Hypothalamus (tissue), 51 donors: ENCODE measurements at regions not wholly inside any gene's neighbourhood (a gene's known extent, or its start where the extent isn't known, plus 50 kb on each side); places are given as distances from the start of the nearest gene placed in this dataset.
"Not testable (repeated sequence)": the region's sequence is repeated elsewhere in the genome, so short reads cannot be mapped to it uniquely, and the experiment has no call there.

Source experiments
- DNase-seq, 51 donors: peaks; one replicate each; lab custom pipeline; 2025; lab: John Stamatoyannopoulos, UW

DNA sequence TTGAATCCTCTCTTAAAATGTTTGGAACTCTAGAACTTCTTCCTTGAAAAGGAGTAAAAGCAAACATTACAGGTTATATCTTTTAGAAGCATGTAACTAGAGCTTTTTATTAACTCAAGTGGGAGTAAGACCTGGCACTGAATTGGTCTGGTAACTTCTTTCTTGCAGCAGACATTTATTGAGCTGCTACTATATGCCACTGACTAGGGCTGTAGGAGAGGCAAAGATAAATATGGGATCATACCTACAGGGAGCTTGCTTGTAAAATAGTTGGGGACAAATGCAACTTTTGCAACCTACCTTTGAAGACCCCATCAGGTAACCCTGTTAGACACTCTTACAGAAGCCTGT, 231.9 kb upstream of the TUT7 start:
- no peak for DNase-seq

GRCh38 chr9:86585422-86586143, 231.4 kb upstream of the TUT7 start:
- DNase-seq, result no peak

DNA sequence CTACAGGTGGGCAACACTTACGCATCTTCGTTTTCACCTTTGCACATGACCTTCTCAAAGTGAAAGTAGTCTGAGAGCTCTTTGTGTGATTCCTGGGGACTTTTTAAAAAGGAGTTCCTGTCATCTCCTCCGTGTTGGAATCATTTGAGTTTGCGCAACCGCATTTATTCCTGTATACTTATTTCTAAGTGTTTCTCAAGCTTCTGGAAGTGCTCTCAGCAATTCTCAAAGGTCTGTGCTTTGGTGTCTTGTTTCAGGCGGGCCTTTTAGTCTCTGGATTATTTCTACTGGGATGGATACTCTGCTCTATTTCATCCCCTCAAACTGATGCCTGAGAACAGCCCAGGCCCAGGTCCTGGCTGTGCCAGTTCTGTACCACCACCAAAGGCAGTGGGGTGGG, 226.5 kb upstream of the TUT7 start:
- DNase-seq, result no peak

DNA sequence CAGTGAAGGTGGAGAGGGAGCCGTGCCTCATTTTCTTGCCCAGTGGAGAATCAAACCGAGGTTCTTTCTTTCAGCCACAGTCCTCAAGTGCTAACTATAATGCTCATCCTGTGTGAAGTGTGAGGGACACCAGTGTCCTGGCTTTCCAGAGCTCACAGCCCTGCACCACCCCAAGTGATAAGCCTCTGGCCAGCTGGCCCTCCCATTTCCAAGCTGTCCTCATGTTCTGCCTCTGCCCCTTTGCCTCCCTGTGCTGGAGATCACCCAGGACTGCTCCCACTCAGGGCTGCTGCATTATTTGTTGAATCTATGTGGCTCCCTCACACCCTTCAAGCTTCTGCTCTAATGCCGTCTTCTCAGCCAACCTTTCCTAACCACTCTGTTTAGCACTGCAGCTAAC, 224.5 kb upstream of the TUT7 start:
- no peak for DNase-seq

DNA sequence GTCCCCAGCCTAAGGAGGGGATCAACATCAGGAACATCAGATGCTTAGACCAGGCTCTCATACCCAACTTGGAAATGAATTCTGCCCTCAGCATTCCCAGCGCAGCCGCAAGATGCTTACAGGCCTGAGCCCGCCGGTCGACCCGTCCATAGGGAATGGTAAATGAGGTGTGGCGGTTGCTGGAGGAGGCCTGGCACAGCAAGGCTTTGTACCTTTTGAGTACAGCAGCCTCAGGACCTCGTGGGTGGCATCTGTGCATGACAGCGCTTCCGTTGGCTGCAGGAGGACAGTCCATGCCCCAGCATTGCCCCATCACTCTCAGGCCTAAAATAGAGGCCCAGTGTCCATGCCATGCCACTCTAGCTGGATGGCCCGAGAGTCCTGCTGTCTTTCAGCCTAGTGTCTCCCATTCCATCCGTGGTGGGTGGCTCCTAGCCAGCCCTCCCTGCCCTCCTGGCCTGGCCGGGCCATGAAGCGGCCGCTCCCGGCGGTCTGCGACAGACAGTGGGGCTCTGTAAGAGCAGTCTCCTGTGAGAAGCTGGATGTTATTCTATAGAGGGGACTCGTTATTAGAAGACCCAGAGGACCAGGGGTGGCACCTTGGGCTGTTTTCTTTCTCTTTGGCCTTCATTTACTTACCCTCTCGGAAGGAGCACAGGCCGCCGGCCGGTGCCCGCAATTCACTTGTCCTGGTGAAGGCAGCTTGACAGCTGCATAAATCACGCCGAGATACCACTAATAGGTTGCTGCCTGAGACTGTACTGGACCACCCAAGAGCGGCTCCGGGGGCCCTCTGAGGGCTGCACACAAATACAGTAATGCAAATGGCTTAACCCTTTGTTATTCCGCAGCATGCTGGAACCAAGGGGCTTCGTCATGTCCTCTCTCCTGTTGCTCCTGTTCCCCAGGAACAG, 223.5 kb upstream of the TUT7 start:
- DNase-seq, result no peak

GRCh38 chr9:86575825-86576525, 221.8 kb upstream of the TUT7 start:
- DNase-seq, result no peak

GRCh38 chr9:86575137-86575536, 220.9 kb upstream of the TUT7 start:
- DNase-seq, result no peak

GRCh38 chr9:86573886-86574285, 219.7 kb upstream of the TUT7 start:
- no peak for DNase-seq

GRCh38 chr9:86572904-86573303, 218.7 kb upstream of the TUT7 start:
- DNase-seq, result no peak

GRCh38 chr9:86565603-86566002, 211.4 kb upstream of the TUT7 start:
- not testable (repeated sequence) for DNase-seq

- no peak for DNase-seq
These were observed 209.7 kb upstream of the TUT7 start for GRCh38 chr9:86563936-86564335.

DNA sequence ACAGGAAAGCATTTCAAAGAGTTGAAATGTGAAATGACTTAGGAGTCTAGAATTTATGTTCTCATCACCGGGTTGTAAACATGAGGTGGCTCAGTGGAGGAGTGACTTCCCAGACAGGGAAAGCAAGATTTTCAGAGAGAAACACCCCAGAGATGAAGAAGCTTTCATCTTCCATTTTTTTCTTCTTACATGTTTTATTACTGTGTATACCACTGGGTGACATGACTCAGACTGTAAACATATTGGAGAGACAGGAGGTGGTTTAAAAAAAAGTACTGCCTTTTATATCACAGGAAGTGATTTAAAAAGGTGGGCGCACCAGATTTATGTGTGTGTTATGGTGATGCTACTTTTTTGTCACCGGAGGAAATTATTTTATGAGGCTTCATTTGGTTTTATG, 209.1 kb upstream of the TUT7 start:
- DNase-seq, result no peak

DNA sequence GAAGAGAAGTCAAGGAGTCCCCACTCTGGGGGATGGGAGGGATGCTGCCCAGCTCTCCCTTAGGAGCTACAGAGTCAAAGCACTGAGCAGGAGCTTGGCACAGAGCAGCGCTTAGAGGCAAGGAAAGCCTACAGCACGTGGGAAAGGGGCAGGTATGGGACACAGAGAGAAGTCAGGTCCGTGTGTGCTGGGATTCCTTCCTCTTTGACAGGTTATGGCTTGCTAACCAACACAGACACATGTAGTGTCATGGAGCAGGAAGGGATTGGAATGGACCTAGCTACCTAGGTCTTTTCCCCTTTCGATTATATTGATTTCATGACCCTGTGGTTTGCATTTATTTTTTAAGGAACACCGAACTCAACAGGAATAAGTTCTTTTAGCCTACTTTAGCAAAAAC, 208.5 kb upstream of the TUT7 start:
- DNase-seq, result no peak

DNA sequence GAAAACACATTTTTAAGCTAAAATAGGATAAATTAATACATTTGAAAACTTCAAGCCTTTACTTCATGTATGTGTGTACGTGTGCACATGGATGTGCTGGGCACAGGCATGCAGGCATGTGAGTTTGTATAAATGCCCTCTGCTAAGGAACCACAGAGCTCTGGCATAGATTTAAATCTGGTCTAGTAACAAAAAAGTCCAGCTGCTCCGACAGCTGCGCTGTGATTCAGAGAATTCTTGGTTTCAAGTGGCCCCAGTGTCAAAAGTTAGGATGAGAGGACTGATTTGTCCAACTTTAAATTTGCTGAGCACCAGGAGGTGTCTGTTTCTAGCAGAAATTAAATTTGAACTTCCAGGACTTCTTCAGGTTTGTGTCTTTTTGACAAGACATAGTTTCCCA, 203.7 kb upstream of the TUT7 start:
- no peak for DNase-seq

DNA sequence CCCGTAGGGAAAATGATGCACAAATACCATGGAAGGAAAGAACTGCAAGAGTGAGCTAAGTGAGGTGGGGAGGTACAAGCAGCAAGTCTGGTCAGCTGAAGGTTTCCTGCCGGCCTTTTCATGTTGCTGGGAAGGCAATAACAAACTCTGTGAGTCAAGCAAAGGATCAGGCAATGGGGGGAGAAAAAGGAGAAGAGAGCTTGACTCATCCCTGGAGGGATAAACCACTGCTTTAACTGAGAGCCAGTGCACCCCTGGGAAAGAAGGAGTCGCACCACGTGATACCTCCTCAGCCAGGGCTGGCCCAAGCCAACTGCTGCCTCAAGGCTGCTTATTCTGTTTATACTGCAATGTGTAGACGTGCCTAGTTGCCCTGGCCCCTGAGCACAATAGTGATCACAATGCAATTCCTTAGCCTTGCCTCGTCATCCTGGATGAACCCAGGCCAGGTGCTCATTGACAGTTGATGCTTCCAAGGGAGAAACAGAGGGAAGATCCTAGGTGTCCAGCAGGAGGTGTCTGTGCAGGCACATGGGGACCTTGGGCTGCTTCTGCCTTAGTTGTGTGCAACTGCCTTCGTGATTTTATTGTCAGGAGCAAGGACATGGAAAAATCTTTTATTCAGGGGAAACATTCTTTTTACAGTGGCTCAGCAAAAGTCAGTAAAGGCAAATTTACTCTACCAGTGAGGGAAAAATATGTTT, 203.0 kb upstream of the TUT7 start:
- DNase-seq, result no peak

DNA sequence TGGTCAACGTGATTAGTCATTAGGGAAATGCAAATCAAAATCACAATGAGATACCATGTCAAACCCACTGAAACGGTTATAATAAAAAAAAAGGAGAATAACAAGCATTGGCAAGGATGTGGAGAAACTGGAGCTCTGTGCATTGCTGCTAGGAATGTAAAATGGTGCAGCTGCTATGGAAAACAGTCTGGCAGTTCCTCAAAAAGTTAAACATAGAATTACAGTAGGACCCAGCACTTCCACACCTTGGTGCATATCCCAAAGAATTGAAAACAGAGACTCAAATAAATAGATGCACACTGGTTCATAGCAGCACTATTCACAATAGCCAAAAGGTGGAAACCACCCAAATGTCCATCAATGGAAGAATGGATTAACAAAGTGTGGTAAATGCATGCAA, 201.5 kb upstream of the TUT7 start:
- DNase-seq, result no peak

- DNase-seq, result no peak
These were observed 196.2 kb upstream of the TUT7 start for GRCh38 chr9:86550401-86550800.

DNA sequence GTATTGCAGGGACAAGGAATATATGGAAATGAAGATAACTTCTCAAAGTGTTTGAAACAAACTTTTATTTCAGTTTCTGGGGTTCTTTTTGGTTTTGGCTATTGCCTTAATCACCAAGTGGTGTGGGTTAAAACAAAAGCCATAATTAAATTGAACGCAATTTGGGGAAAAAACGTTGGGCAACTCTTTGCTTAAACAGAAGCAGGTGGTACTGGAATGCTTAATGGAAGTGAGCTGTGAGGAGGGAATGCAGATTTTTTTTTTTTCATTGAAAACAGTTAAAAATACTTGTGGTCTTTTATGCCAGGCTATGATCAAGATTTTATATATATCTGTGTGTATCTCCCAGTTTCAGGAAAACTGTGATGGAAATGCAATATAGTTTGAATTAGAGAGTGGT, 195.7 kb upstream of the TUT7 start:
- DNase-seq, result no peak

- DNase-seq, result no peak
These were observed 195.2 kb upstream of the TUT7 start for GRCh38 chr9:86549401-86549811.

DNA sequence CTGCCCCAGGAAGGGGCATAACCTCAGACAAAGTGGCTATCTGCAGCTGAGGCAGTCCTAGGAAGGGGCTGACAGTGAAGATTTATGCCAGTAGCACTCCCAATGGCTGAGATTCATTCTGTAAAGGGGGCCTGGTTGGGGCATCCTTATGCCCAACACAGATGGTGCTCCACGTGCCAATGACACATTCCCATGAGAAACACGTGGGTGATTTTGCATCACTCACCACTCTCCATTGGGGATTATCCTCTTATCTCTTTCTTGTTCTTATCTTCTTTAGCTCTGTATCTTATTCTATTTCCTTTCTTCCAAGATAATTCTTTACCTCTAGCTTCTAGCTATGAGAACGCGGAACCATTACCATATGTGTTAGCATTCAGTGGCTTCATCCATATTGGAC, 194.0 kb upstream of the TUT7 start:
- no peak for DNase-seq

GRCh38 chr9:86547571-86547970, 193.4 kb upstream of the TUT7 start:
- no peak for DNase-seq
